ENCODE measurements at regions not wholly inside any gene's neighbourhood (a gene's known extent, or its start where the extent isn't known, plus 50 kb on each side); places are given as distances from the start of the nearest gene placed in this dataset.

DNA sequence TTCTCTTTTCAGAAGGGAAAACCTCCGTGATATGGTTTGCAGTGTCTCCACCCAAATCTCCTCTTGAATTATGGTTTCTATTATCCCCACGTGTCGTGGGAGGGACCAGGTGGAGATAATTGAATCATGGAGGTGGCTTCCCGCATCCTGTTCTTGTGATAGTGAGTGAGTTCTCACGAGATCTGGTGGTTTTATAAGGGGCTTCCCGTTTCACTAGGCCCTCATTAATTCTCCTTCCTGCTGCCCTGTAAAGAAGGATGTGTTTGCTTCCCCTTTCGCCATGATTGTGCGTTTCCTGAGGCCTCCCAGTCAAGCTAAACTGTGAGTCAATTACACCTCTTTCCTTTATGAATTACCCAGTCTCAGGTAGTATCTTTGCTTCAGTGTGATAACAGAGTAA, 692.7 kb upstream of the GRM7 start (continued):
- TF ChIP-seq, protein P1, sequence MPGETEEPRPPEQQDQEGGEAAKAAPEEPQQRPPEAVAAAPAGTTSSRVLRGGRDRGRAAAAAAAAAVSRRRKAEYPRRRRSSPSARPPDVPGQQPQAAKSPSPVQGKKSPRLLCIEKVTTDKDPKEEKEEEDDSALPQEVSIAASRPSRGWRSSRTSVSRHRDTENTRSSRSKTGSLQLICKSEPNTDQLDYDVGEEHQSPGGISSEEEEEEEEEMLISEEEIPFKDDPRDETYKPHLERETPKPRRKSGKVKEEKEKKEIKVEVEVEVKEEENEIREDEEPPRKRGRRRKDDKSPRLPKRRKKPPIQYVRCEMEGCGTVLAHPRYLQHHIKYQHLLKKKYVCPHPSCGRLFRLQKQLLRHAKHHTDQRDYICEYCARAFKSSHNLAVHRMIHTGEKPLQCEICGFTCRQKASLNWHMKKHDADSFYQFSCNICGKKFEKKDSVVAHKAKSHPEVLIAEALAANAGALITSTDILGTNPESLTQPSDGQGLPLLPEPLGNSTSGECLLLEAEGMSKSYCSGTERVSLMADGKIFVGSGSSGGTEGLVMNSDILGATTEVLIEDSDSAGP (CRISPR knock-in tag; IDR thresholded peaks at IDR 0.05; ENCODE audit: borderline replicate concordance) = no peak
- no peak for TF ChIP-seq ZNF230 (CRISPR knock-in tag; IDR thresholded peaks at IDR 0.05)
- TF ChIP-seq ZNF317 (CRISPR knock-in tag; IDR thresholded peaks at IDR 0.05) = no peak
- no peak for TF ChIP-seq PCBP1 (IDR thresholded peaks at IDR 0.05; ENCODE audit: borderline replicate concordance, low read depth, low read length)

DNA sequence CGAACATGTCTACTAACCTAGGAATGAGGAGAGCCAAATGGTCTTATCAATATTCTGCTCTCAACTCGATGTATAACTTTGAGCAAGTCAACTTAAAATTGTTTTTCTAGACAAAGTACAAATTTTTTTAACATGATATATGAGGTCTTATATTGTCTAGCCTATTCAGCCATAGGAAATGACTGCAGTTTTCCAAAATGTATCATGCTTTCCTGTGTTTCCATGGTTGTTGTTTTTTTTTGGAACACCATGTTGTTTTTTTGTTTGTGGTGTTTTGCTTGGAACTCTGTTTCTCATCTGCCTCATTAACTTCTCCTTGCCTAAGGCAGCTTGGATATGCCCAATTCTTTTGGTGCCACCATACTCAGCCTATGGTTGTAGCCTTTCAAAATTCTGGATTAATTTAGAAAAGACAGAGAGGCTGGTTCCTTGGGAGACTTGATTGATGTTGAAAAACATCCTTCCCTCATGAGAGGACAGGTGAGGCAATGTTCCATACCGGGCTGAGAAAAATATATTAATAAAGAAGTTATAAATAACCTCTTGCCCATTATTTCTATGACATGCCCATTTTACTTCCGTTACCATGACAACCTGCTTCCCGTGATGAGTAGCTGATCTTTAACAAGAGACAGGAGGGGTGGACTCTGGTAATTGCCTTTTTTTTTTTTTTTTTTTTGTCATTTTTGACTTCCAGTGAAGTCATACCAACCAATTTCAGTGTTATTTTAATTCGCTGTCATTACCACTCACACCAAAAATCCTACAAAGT, 687.9 kb upstream of the GRM7 start:
- ChIA-PET CTCF (ENCODE audit: low intra/inter-chr PET ratio, low total read pairs) (no interaction called here), POLR2A (no interaction called here)
- no TSS peak for BruUV-seq (replicated peaks)
- in situ Hi-C loops (cut with HindIII; ENCODE audit: extremely low pct_ligation_motif_present, low pct_unique_long_range_greater_than_20kb) (no loop called here), intact Hi-C loops (cut with micrococcal nuclease; ENCODE audit: unreplicated experiment) (no loop called here)
- H3K9ac ChIP-seq (ENCODE audit: insufficient read depth, low read depth, low read length) = no peak overlapping the region
- ATAC-seq (no peak), FAIRE-seq (no peak), DNase-seq (ENCODE audit: low spot score) (no peak)
- H3K27me3 ChIP-seq (ENCODE audit: control insufficient read depth in 1 of 2, insufficient read depth in 2 of 2, low read length in 2 of 2) = no peaks in the 10 kb centered on the region
- TF ChIP-seq JUND (CRISPR knock-in tag; IDR thresholded peaks at IDR 0.05) (no peak), ZNF251 (CRISPR knock-in tag; IDR thresholded peaks at IDR 0.05) (no peak), SRSF4 (IDR thresholded peaks at IDR 0.05; ENCODE audit: low read depth, low read length, poor library complexity, severe bottlenecking) (no peak), HNRNPK (IDR thresholded peaks at IDR 0.05; ENCODE audit: low read depth, low read length, poor library complexity, severe bottlenecking) (no peak), KDM3A (CRISPR knock-in tag; IDR thresholded peaks at IDR 0.05; ENCODE audit: low read depth) (no peak), MAF1 (CRISPR knock-in tag; IDR thresholded peaks at IDR 0.05; ENCODE audit: borderline replicate concordance) (no peak), ZBTB21 (CRISPR knock-in tag; IDR thresholded peaks at IDR 0.05) (no peak), ZNF552 (CRISPR knock-in tag; IDR thresholded peaks at IDR 0.05; ENCODE audit: borderline replicate concordance) (no peak)
- TF ChIP-seq, protein P2, sequence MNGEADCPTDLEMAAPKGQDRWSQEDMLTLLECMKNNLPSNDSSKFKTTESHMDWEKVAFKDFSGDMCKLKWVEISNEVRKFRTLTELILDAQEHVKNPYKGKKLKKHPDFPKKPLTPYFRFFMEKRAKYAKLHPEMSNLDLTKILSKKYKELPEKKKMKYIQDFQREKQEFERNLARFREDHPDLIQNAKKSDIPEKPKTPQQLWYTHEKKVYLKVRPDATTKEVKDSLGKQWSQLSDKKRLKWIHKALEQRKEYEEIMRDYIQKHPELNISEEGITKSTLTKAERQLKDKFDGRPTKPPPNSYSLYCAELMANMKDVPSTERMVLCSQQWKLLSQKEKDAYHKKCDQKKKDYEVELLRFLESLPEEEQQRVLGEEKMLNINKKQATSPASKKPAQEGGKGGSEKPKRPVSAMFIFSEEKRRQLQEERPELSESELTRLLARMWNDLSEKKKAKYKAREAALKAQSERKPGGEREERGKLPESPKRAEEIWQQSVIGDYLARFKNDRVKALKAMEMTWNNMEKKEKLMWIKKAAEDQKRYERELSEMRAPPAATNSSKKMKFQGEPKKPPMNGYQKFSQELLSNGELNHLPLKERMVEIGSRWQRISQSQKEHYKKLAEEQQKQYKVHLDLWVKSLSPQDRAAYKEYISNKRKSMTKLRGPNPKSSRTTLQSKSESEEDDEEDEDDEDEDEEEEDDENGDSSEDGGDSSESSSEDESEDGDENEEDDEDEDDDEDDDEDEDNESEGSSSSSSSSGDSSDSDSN (CRISPR knock-in tag; IDR thresholded peaks at IDR 0.05) = no peak
- H3K4me1 ChIP-seq (ENCODE audit: insufficient read depth, low read length) = no peaks in the 10 kb centered on the region
- H4K20me1 ChIP-seq (ENCODE audit: insufficient read depth, low read length) = no peaks in the 10 kb centered on the region
- H3K9me3 ChIP-seq (ENCODE audit: low read length) = peaks cover 76% of the 10 kb centered on the region
- H3K79me2 ChIP-seq (ENCODE audit: insufficient read depth, low read length) = no peaks in the 10 kb centered on the region
- 4% methylated on average over 6 of the region's 6 CpGs for WGBS (ENCODE audit: low lambda C conversion rate)
- H2AFZ ChIP-seq (ENCODE audit: low read length) = no peak overlapping the region
- no peak overlapping the region for H3K27ac ChIP-seq (ENCODE audit: extremely low read length, insufficient read depth, low read length)
- no peak overlapping the region for H3K4me3 ChIP-seq (replicated peaks in 1 of 3; ENCODE audit: insufficient read depth in 1 of 3, low read depth in 2 of 3, low read length in 3 of 3)
- no peak overlapping the region for H3K4me2 ChIP-seq (ENCODE audit: low read depth, low read length)
- no peaks in the 10 kb centered on the region for H3K36me3 ChIP-seq (replicated peaks in 1 of 2; ENCODE audit: control insufficient read depth in 1 of 2, insufficient read depth in 2 of 2, low read length in 2 of 2)
